ENCODE measurements at regions not wholly inside any gene's neighbourhood (a gene's known extent, or its start where the extent isn't known, plus 50 kb on each side); places are given as distances from the start of the nearest gene placed in this dataset.

DNA sequence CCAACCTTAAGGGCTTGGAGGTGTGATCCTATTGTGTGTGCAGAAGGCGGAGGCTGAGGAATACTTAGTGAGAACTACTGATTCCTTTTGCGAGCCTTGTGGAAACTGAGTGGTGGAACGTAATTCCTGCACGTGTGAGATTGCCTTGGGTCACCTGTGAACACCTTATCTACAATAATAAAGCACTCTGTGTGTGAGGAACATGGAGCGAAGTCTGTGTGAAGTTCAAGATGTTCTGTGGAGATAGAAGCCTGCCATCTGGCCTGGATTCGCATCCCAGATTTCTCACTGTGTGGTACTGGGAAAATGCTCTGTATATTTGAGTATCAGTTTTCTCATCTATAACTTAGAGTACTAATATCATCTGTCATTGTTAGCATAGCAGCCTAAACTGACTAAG lies 179.5 kb upstream of the PDZRN3 start:
- no peak for ATAC-seq
- Histone ChIP-seq H3K36me3 (ENCODE audit: insufficient read depth in 1 of 2, low read depth in 1 of 2) (no peaks in the 10 kb centered on the region), H3K9me3 (no peaks in the 10 kb centered on the region), H3K27me3 (ENCODE audit: insufficient read depth in 3 of 3, low read length in 2 of 3) (no peaks in the 10 kb centered on the region), H3K27ac (no peak overlapping the region), H3K4me3 (no peak overlapping the region), H3K4me1 (peaks cover 9% of the 10 kb centered on the region)
- intact Hi-C loops (cut with DNase I) = no loop called here
- no peak for TF ChIP-seq CTCF (IDR thresholded peaks at IDR 0.05)
- WGBS, 3 donors = 92 to 98% (median 95%) methylated on average over 6 of the region's 6 CpGs
- DNase-seq = no peak

DNA sequence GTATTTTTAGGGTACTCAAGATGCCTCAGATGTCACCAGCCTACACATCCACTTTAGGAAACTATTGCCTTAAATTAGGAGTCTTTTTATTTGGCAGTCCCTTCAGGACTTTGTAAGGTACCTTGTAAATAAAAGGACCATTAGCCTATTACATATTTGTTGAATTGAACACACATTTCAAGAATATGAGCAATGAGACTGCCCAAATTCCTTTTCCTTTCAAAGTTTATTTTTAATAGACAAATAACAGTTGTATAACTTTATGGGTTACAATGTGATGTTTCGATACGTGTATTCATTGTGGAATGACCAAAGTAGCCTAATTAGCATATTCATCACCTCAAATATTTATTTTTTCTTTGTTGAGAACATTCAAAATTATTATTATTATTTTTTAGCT lies 176.7 kb upstream of the PDZRN3 start:
- H3K4me1 ChIP-seq = peaks cover 13% of the 10 kb centered on the region
- DNase-seq = no peak
- WGBS, 3 donors = 94 to 95% (median 94%) methylated on average over 2 of the region's 2 CpGs
- no peak overlapping the region for H3K4me3 ChIP-seq
- intact Hi-C loops (cut with DNase I) = no loop called here
- no peak overlapping the region for H3K27ac ChIP-seq
- TF ChIP-seq CTCF (IDR thresholded peaks at IDR 0.05) = no peak
- H3K36me3 ChIP-seq (ENCODE audit: insufficient read depth in 1 of 2, low read depth in 1 of 2) = no peaks in the 10 kb centered on the region
- no peaks in the 10 kb centered on the region for H3K27me3 ChIP-seq (ENCODE audit: insufficient read depth in 3 of 3, low read length in 2 of 3)
- ATAC-seq = no peak
- no peaks in the 10 kb centered on the region for H3K9me3 ChIP-seq

DNA sequence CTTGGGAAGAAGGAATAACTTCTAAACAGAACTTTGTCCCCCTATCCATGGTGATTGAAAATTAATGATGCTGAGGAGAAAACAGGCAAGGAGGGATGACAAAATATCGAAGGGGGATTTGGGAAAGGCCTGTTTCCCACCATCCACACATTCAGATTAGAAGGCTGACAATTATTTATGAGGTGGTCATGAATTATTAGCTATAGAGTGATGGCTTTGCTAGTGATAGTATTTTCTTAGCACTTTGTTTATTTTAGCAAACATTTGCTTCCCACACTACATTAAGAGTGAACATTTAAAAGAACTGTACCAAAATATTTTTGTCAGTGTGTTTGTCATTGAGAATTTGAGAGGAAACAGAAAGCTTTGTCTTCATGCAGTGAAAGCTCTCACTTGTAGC lies 172.6 kb upstream of the PDZRN3 start:
- Histone ChIP-seq H3K4me1 (peaks cover 14% of the 10 kb centered on the region), H3K36me3 (ENCODE audit: insufficient read depth in 1 of 2, low read depth in 1 of 2) (no peaks in the 10 kb centered on the region), H3K27ac (no peak overlapping the region), H3K4me3 (no peak overlapping the region), H3K9me3 (no peaks in the 10 kb centered on the region), H3K27me3 (ENCODE audit: insufficient read depth in 3 of 3, low read length in 2 of 3) (no peaks in the 10 kb centered on the region)
- intact Hi-C loops (cut with DNase I) = no loop called here
- DNase-seq (no peak), ATAC-seq (no peak)
- 83 to 90% (median 84%) methylated on average over 1 of the region's 1 CpG for WGBS, 3 donors
- no peak for TF ChIP-seq CTCF (IDR thresholded peaks at IDR 0.05)

GRCh38 chr3:73796382-73796781 lies 171.6 kb upstream of the PDZRN3 start:
- no peak for TF ChIP-seq CTCF (IDR thresholded peaks at IDR 0.05)
- Histone ChIP-seq H3K36me3 (ENCODE audit: insufficient read depth in 1 of 2, low read depth in 1 of 2) (no peaks in the 10 kb centered on the region), H3K4me3 (no peak overlapping the region), H3K4me1 (peaks cover 14% of the 10 kb centered on the region), H3K27ac (peak overlapping the region; percentile 58), H3K27me3 (ENCODE audit: insufficient read depth in 3 of 3, low read length in 2 of 3) (no peaks in the 10 kb centered on the region), H3K9me3 (no peaks in the 10 kb centered on the region)
- DNase-seq (no peak), ATAC-seq (peak in 2 of 4 donors; percentile 78 to 89)
- intact Hi-C loops (cut with DNase I) = no loop called here
- 31 to 40% (median 33%) methylated on average over 3 of the region's 3 CpGs for WGBS, 3 donors

DNA sequence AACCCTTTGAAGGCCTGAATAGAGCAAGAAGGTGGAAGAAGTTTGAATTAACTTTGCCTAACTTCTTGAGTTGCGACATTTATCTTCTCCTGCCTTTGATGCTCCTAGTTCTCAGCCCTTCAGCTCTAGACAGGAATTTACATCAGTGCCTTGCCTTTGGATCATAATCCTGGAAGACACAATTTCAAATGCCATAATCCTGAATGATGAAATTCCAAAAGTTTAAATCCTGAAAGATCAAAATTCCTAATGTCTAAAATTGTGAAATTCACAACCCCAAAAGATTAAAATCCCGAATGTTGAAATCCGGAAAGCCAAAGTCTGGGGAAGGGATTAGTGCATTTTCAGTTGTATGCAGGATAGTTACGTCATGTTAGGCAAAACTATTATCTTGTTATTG lies 166.6 kb upstream of the PDZRN3 start:
- DNase-seq (no peak), ATAC-seq (no peak)
- peaks cover 13% of the 10 kb centered on the region for H3K4me1 ChIP-seq
- WGBS, 3 donors = 68 to 93% (median 93%) methylated on average over 4 of the region's 4 CpGs
- H3K27me3 ChIP-seq (ENCODE audit: insufficient read depth in 3 of 3, low read length in 2 of 3) = no peaks in the 10 kb centered on the region
- intact Hi-C loops (cut with DNase I) = no loop called here
- H3K4me3 ChIP-seq = no peak overlapping the region
- no peaks in the 10 kb centered on the region for H3K36me3 ChIP-seq (ENCODE audit: insufficient read depth in 1 of 2, low read depth in 1 of 2)
- H3K27ac ChIP-seq = no peak overlapping the region
- TF ChIP-seq CTCF (IDR thresholded peaks at IDR 0.05) = no peak
- no peaks in the 10 kb centered on the region for H3K9me3 ChIP-seq

Measured in psoas muscle (tissue), 7 donors.